HEK293T (cell line): ENCODE measurements at regions not wholly inside any gene's neighbourhood (a gene's known extent, or its start where the extent isn't known, plus 50 kb on each side); places are given as distances from the start of the nearest gene placed in this dataset.

Experiments used
- CTCF ChIA-PET: fragments of 350-600 bp; formaldehyde crosslinking; extraction: SDS; loops from one replicate; lab custom pipeline; 2021; ENCODE audit warnings: antibody characterized with exemption, inconsistent platforms; lab: Yijun Ruan, JAX
- POLR2A ChIA-PET: fragments of 350-600 bp; formaldehyde crosslinking; extraction: SDS; loops from one replicate; lab custom pipeline; 2020; ENCODE audit warnings: antibody characterized with exemption, inconsistent platforms; lab: Yijun Ruan, JAX
- DNase-seq: peaks from one replicate; pipeline ENCODE4 v3.0.0; 2012; ENCODE audit warnings: mixed read lengths; ENCODE audit errors: extremely low spot score
- ARNT ChIP-seq: fragments of 450-650 bp; IDR thresholded peaks from 2 replicates; pipeline ENCODE4 v1.6.1; 2017; ENCODE audit warnings: mild to moderate bottlenecking
- BHLHE40 ChIP-seq: fragments of 450-650 bp; IDR thresholded peaks from 2 replicates; pipeline ENCODE4 v1.6.1; 2016; ENCODE audit warnings: mild to moderate bottlenecking, moderate library complexity, borderline replicate concordance
- CTBP1 ChIP-seq: fragments of 450-650 bp; IDR thresholded peaks from 2 replicates; pipeline ENCODE4 v1.6.1; 2016; ENCODE audit warnings: borderline replicate concordance
- ELF4 ChIP-seq: fragments of 450-650 bp; IDR thresholded peaks from 2 replicates; pipeline ENCODE4 v1.6.1; 2017; ENCODE audit warnings: antibody characterized with exemption
- FOXA1 ChIP-seq: fragments of 450-650 bp; IDR thresholded peaks from 2 replicates; pipeline ENCODE4 v1.6.1; 2016; ENCODE audit warnings: mild to moderate bottlenecking
- FOXK2 ChIP-seq: fragments of 450-650 bp; IDR thresholded peaks from 2 replicates; pipeline ENCODE4 v1.6.1; 2016; ENCODE audit warnings: mild to moderate bottlenecking
- FOXM1 ChIP-seq: fragments of 450-650 bp; IDR thresholded peaks from 2 replicates; pipeline ENCODE4 v1.6.1; 2017; ENCODE audit warnings: mild to moderate bottlenecking, borderline replicate concordance
- HDGF ChIP-seq: fragments of 450-650 bp; IDR thresholded peaks from 2 replicates; pipeline ENCODE4 v1.6.1; 2017; ENCODE audit warnings: antibody characterized with exemption, borderline replicate concordance
- L3MBTL2 ChIP-seq: fragments of 450-650 bp; conservative IDR thresholded peaks from 2 replicates; pipeline ENCODE4 v1.6.1; 2016; ENCODE audit warnings: mild to moderate bottlenecking
- LEF1 ChIP-seq: fragments of 450-650 bp; IDR thresholded peaks from 2 replicates; pipeline ENCODE4 v1.6.1; 2017; ENCODE audit warnings: mild to moderate bottlenecking, borderline replicate concordance
- NFRKB ChIP-seq: fragments of 450-650 bp; IDR thresholded peaks from 2 replicates; pipeline ENCODE4 v1.6.1; 2016; ENCODE audit warnings: mild to moderate bottlenecking, moderate library complexity
- PKNOX1 ChIP-seq: fragments of 450-650 bp; IDR thresholded peaks from 2 replicates; pipeline ENCODE4 v1.6.1; 2016
- SP1 ChIP-seq: fragments of 450-650 bp; IDR thresholded peaks from 2 replicates; pipeline ENCODE4 v1.6.1; 2017
- SUZ12 ChIP-seq: fragments of 450-650 bp; IDR thresholded peaks from 2 replicates; pipeline ENCODE4 v1.6.1; 2016; ENCODE audit warnings: mild to moderate bottlenecking
- TARDBP ChIP-seq: fragments of 450-650 bp; IDR thresholded peaks from 2 replicates; pipeline ENCODE4 v1.6.1; 2016
- ZNF384 ChIP-seq: fragments of 450-650 bp; IDR thresholded peaks from 2 replicates; pipeline ENCODE4 v1.6.1; 2016

- DNase-seq, result no peak
- ChIA-PET CTCF (no interaction called here), POLR2A (no interaction called here)
- TF ChIP-seq LEF1, result no peak
These were observed 383.2 kb downstream of the DUSP6 start for GRCh38 chr12:88969127-88969526.

GRCh38 chr12:88960213-88960878 lies 380.1 kb upstream of the KITLG start:
- TF ChIP-seq ELF4 (no peak), TARDBP (no peak), FOXK2 (no peak), SUZ12 (no peak), L3MBTL2 (no peak), BHLHE40 (no peak), SP1 (no peak), HDGF (no peak), PKNOX1 (no peak), ZNF384 (no peak), FOXA1 (no peak), ARNT (no peak), CTBP1 (no peak)
- POLR2A ChIA-PET, result no interaction called here
- CTCF ChIA-PET, result no interaction called here
- DNase-seq, result no peak

- no peak for TF ChIP-seq ARNT
- no peak for TF ChIP-seq FOXM1
- no peak for TF ChIP-seq HDGF
- TF ChIP-seq NFRKB, result no peak
- no peak for TF ChIP-seq SUZ12
- no peak for TF ChIP-seq FOXA1
- ChIA-PET POLR2A (no interaction called here), CTCF (no interaction called here)
- DNase-seq, result no peak
These were observed 378.7 kb upstream of the KITLG start for GRCh38 chr12:88958946-88959345.

- no peak for DNase-seq
- ChIA-PET CTCF (no interaction called here), POLR2A (no interaction called here)
- TF ChIP-seq CTBP1 (no peak), NFRKB (no peak), SUZ12 (no peak), LEF1 (no peak), ZNF384 (no peak), ELF4 (no peak), HDGF (no peak), L3MBTL2 (no peak), PKNOX1 (no peak), TARDBP (no peak), FOXK2 (no peak), FOXA1 (no peak), ARNT (no peak), BHLHE40 (no peak), SP1 (no peak), FOXM1 (no peak)
These were observed 377.9 kb upstream of the KITLG start for GRCh38 chr12:88958153-88958552.

- ChIA-PET POLR2A (no interaction called here), CTCF (no interaction called here)
- TF ChIP-seq TARDBP (no peak), SUZ12 (no peak), NFRKB (no peak), ELF4 (no peak), CTBP1 (no peak)
- DNase-seq, result no peak
These were observed 377.1 kb upstream of the KITLG start for GRCh38 chr12:88957358-88957757.

GRCh38 chr12:88955531-88955930 lies 375.3 kb upstream of the KITLG start:
- CTCF ChIA-PET, result no interaction called here
- POLR2A ChIA-PET, result no interaction called here
- TF ChIP-seq CTBP1 (no peak), FOXA1 (no peak), FOXK2 (no peak), ZNF384 (no peak), PKNOX1 (no peak), HDGF (no peak), TARDBP (no peak), SP1 (no peak), ARNT (no peak), BHLHE40 (no peak), L3MBTL2 (no peak), NFRKB (no peak), FOXM1 (no peak), SUZ12 (no peak), ELF4 (no peak), LEF1 (no peak)
- no peak for DNase-seq
